ENCODE measurements at regions not wholly inside any gene's neighbourhood (a gene's known extent, or its start where the extent isn't known, plus 50 kb on each side); places are given as distances from the start of the nearest gene placed in this dataset.

- TF ChIP-seq CTCF (IDR thresholded peaks at IDR 0.05): no peak
- TF ChIP-seq POLR2A (IDR thresholded peaks at IDR 0.05): no peak
Observed at GRCh38 chr4:19009881-19010280, 988.3 kb upstream of the LCORL start.
